DMS 273 (cell line): ENCODE measurements at regions not wholly inside any gene's neighbourhood (a gene's known extent, or its start where the extent isn't known, plus 50 kb on each side); places are given as distances from the start of the nearest gene placed in this dataset.
A peak's percentile ranks its signal among the peaks of the same experiment; 100 is the strongest.
"Not testable (repeated sequence)": the region's sequence is repeated elsewhere in the genome, so short reads cannot be mapped to it uniquely, and the experiment has no call there.

Experiments
- DNase-seq: peaks from one replicate; lab custom pipeline; 2025; ENCODE audit not compliant: unreplicated experiment; lab: John Stamatoyannopoulos, UW

- not testable (repeated sequence) for DNase-seq
Measured at GRCh38 chr1:144516172-144516571, 54.7 kb upstream of the NBPF15 start.

- DNase-seq = not testable (repeated sequence)
Measured at GRCh38 chr1:144516906-144517305, 55.4 kb upstream of the NBPF15 start.

GRCh38 chr1:144518439-144518838, 57.0 kb upstream of the NBPF15 start:
- not testable (repeated sequence) for DNase-seq

- DNase-seq = not testable (repeated sequence)
Measured at GRCh38 chr1:144519528-144520189, 58.2 kb upstream of the NBPF15 start.

GRCh38 chr1:144523661-144524407, 62.4 kb upstream of the NBPF15 start:
- DNase-seq = peak; percentile 89

- DNase-seq = not testable (repeated sequence)
Measured at GRCh38 chr1:144532156-144532607, 60.5 kb upstream of the PPIAL4F start.

GRCh38 chr1:144533480-144533879, 59.2 kb upstream of the PPIAL4F start:
- DNase-seq = not testable (repeated sequence)

- not testable (repeated sequence) for DNase-seq
Measured at GRCh38 chr1:144534286-144534685, 58.4 kb upstream of the PPIAL4F start.

- not testable (repeated sequence) for DNase-seq
Measured at GRCh38 chr1:144536677-144537076, 56.0 kb upstream of the PPIAL4F start.

GRCh38 chr1:144537234-144537633, 55.5 kb upstream of the PPIAL4F start:
- DNase-seq = not testable (repeated sequence)

- DNase-seq = not testable (repeated sequence)
Measured at GRCh38 chr1:144538736-144539135, 54.0 kb upstream of the PPIAL4F start.

- DNase-seq = not testable (repeated sequence)
Measured at GRCh38 chr1:144539191-144539960, 53.3 kb upstream of the PPIAL4F start.
